HG02943 (cell line): ENCODE measurements at regions not wholly inside any gene's neighbourhood (a gene's known extent, or its start where the extent isn't known, plus 50 kb on each side); places are given as distances from the start of the nearest gene placed in this dataset.
"Not testable (repeated sequence)": the region's sequence is repeated elsewhere in the genome, so short reads cannot be mapped to it uniquely, and the experiment has no call there.

ENCODE experiments used
- ATAC-seq: cut with Tn5 transposase; IDR thresholded peaks from one replicate; pipeline ENCODE4 v1.9.1; 2021; ENCODE audit warnings: mild to moderate bottlenecking, low read depth, moderate library complexity; ENCODE audit not compliant: unreplicated experiment

DNA sequence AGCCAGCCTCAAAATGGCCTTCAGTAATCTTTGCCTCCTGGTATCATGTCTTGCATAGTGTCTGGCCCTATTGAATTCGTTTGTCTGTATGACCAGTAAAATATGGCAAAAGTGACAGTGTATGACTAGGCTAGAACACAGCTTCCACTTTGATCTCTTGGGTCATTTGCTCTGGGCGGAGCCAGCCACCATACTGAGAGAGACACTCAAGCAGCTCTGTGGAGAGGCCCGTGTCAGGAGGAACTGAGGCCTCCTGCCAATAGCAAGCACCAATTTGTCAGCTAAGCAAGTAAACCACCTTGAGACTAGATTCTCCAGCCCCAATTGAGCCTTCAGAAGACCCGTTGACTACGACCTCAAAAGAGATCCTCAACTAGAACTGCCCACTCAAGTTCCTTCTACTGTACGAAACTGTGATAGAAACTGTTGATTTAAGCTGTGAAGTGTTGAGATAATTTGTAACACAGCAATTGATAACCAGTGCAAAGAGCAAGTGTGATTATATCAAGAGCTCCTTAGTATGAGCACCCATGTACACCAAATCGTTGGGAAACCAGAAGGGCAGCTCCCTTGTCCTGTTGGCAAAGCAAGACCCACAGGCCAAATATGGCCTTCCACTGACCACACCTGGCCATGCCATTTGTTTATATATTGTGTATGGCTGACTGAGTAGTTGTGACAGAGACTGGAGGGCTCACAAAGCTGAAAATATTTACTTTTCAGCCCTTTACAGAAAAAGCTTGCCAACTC lies 52.7 kb upstream of the SERBP1 start:
- ATAC-seq: no peak

DNA sequence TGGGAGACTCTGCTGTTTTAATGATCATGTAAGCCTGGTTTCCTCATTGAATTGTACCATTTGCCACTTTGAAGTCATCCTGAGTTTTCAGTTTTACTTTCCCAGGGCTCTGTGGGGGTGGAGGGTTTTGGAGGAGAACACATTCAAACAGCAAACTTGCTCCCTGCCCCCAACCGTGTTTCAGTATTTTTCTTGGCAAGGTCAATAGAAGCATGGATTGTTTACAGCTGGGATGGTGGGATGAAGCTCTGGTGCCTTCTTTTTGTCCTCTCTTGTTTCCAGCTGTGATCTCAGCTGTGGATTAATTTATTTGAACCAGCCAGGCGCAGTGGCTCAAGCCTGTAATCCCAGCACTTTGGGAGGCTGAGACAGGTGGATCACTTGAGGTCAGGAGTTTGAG lies 54.3 kb upstream of the SERBP1 start:
- no peak for ATAC-seq

DNA sequence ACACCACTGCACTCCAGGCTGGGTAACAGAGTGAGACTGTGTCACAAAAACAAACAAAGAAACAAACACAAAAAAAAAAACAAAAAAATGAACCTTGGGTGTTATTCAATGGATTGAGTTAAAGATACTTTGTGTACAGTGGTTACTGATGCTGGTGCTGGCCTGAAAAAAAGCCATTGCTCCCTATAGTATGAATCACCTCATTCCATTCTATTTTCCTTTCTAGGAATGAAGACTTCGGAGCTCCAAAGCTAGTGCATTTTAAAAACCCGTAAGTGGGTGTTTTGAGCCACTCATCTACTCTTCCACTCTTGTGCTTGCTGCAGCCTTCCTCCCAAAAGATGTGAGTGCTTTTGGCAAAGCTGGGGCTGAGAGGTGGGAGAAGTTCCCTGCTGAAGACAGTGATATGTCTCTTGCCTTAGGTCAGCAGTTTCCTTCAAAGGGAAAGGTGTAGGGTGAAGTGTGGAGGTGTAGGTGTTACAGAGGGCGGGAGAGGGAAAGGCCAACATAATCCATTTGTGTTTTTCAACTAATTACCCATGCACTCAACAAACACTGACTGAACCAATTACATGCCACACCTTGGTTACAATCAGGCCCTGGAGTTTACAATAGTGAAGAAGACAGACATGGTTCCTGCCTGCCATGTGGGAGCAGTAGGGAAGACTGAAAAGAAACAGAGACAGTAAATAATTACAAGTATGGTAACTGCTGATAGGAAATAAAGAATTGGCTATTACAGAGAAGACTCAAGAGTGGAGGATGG lies 55.0 kb upstream of the SERBP1 start:
- no peak for ATAC-seq

DNA sequence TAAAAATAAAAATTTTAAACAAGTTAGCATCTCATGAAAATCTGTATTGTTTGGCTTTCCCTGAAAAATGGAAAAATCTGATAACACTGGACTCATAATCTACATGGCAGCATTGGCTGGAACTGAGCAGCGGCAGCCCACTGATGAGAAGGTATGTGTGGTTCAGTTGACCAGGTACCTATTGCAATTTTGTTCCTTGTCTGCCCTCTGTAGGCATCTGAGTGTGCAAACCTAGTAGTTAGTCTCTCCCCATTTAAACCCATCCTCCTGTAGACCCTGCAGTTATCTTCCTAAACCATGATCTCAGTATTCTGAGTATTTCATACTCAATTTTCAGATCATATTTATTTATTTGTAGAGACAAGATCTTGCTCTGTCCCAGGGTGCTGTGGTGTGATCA lies 59.4 kb upstream of the SERBP1 start:
- no peak for ATAC-seq

DNA sequence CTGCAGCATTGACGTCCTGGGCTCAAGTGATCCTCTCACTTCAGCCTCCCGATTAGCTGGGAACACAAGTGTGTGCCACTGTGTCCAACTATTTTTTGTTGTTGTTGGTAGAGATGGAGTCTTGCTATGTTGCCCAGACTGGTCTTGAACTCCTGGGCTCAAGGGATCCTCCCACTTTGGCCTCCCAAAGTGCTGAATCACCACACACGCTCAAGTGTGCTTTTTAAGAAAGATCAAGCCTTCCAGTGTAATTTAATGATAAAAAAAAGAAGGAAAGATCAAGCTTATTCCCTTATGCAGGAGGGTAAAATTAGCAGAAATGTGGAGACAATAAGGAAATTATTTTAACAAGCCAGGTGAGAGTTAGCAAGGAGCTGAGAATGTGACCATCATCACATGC lies 61.1 kb upstream of the SERBP1 start:
- ATAC-seq: no peak

DNA sequence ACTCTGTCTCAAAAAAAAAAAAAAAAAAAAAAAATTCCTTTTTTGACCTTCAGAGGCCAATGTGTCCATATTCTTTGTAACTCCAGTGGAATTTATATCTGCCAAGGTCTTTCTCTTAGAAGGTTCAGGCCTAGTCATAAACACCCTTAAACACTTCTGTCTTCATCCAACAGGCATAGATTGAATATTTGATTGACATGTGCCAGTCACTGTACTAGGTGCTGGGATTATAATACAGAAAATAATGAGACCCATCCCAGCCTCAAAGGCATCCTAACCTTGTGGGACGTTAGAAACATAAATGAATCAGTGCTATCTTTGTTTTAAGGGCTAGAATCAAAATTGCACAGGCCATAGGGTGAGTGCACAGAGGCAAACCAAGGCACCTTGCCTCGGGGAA lies 62.9 kb upstream of the SERBP1 start:
- ATAC-seq: no peak

DNA sequence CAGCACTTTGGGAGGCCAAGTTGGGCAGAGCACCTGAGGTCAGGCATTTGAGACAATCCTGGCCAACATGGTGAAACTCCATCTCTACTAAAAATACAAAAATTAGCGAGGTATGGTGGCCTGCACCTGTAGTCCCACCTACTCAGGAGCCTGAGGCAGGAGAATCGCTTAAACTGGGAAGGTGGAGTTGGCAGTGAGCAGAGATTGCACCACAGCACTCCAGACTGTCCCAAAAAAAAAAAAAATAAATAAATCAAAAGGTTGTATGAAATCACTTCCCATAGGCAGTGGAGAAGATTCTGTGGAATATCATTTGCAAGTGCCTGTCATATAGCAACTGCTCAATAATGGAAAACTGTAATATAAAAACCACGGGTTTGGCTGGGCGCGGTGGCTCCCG lies 65.1 kb upstream of the SERBP1 start:
- no peak for ATAC-seq

DNA sequence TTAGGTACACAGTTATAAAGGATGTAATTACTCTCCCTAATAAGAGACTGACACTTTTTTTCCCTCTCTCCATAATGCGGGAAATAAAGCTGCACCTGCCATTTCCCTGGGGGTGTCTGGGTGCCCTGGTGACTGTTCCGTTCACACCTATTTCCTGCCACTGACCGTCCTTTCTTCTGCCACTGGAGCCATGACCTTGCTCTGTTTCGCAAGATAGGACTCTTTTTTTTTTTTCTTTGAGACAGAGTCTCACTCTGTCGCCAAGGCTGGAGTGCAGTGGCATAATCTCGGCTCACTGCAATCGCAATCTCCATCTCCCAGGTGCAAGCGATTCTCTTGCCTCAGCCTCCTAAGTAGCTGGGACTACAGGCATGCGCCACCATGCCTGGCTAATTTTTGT lies 66.1 kb upstream of the SERBP1 start:
- ATAC-seq: no peak

DNA sequence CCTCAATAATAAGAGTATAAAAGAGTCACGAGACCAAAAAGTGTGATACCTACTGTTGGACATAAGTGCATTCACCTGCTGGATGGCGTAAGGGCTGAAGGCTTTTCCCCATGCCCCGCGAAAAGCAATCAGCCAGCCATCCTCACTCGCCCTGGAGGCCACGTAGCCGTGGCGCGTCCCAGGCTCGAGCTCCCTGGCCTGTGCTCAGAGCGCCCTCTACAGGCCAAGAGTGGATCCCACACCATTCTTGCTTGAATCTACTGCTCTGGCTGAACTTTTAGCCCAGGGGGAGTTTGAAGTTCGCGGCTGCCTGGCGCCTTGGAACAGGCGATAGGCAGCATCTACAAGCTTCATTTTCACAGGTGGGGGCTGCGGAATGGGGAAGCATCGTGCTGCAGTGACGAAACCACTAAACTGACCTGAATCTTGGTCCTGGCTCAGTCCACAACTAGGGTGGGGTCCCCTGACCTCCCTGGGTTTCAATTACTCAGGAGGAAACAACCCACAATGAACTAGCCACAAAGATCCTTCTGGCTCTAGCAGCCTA lies 70.3 kb upstream of the SERBP1 start:
- peak; percentile 95 for ATAC-seq

DNA sequence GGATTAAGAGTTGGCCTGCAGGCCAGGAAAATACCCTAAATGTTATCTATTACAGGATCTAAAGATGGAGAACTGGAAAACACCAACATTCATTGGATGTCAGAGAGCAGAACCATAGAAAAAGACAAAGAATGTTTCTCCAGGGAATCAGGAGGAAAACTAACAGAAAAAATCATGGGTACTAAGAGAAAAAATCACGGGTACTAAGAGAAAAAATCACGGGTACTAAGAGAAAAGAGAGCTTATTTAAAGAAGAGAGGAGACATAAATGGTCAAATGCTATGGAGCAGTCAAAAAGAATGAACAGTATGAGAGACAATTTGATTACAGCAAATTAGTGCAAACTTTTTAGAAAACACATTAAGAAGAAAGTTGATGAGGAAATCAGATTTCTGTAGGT lies 73.8 kb upstream of the SERBP1 start:
- ATAC-seq: no peak

DNA sequence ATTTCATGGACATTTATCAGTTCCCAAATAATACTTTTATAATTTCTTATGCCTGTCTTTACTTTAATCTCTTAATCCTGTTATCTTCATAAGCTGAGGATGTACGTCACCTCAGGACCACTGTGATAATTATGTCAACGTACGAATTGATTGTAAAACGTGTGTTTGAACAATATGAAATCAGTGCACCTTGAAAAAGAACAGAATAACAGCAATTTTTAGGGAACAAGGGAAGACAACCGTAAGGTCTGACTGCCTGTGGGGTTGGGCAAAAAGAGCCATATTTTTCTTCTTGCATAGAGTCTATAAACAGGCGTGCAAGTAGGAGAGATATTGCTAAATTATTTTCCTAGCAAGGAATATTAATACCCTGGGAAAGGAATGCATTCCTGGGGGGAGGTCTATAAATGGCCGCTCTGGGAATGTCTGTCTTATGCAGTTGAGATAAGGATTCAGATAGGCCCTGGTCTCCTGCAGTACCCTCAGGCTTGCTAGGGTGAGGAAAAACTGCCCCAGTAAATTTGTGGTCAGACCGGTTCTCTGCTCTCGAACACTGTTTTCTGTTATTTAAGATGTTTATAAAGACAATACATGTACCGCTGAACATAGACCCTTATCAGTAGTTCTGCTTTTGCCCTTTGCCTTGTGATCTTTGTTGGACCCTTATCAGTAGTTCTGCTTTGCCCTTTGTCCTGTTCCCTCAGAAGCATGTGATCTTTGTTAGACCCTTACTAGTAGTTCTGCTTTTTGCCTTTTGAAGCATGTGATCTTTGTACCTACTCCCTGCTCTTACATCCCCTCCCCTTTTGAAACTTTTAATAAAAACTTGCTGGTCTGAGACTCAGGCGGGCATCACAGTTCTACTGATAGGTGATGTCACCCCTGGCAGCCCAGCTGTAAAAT lies 83.4 kb upstream of the SERBP1 start:
- ATAC-seq: not testable (repeated sequence)

DNA sequence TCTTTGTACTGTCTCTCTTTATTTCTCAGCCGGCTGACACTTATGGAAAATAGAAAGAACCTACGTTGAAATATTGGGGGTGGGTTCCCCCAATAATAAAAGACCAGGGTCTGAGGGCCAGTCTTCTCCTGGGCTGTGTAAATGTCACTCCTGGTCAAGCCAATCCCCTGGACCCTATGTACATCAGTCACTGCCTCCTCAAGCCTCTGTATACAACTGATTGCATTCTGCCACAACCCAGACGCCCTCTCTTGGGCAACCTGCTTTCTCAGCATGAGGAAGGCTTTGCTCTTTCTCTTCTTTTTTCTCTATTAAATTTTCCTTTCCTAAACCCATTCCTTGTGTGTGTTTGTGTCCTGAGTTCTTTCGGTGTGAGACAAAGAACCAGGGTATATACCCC lies 84.1 kb upstream of the SERBP1 start:
- no peak for ATAC-seq

DNA sequence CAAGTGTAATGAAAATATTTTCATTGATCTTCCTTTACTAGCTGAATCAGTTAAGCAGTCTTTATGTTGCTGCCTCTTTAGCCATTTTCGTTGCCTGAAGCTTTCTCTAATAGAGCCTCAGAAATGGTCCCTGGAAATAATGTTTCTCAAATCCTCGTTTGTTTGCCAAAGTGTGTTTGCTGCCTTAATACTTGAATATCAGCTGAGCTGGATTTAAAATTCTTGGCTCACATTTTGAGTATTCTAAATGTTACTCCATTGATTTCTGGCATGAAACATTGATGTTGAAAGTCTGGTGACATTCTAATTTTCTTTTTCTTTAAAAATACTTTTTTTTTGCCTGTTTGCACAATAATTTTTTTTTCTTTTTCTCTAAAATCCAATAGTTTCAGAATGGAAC lies 84.6 kb upstream of the SERBP1 start:
- no peak for ATAC-seq

DNA sequence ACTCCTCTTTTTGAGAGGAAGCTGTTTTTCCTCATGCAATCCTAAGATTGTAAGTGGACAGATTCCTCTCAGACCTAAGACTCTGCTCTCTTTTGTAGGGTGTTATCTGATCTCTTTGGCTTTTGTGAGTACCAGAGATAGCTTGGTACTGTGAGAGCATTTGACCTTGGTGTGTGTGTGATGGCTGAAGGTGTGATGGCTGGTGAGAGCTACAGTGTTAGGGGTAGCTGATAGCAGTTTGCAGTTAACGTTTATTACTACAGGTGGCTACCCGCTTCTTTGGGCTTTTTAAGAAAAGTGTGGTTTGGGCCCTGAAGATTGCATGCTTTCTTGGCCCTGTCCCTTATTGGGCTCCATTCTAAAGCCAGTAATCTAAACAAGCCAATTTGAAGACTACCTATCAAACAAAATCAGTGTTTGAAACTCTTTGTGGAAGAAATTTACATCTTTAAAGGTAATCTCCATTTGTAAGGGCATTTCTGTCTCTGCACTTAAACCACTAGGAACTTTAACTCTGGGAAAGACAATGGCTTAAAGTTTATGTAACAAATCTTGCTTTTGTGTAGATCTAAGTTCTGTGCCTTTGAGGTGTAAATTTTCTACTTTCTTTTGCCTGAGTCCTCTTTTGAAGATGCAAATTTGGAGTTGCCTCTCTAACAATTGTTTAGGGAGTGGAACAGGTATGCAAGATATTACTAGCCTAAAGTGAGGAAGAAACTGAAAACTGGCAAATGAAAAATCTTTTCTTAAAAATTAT lies 85.3 kb upstream of the SERBP1 start:
- no peak for ATAC-seq

DNA sequence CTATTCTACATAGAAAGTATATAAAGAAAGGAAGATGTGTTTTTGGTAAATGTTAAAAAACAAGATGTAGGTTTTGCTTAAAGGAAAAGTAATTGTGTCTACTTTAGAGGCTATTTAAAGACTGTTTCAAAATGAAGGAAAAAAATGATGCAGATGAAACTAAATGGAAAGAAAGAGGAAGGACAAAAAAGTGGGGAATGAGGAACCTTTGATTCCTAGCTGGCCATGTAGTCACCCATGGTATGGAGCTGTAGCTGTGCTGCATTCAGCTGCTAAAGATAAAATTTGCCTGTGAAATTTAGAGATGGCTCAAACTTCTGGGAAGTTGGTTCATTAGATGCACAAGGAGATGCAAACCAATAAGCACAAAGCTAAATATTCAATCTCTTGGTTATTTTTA lies 86.8 kb upstream of the SERBP1 start:
- ATAC-seq: no peak

DNA sequence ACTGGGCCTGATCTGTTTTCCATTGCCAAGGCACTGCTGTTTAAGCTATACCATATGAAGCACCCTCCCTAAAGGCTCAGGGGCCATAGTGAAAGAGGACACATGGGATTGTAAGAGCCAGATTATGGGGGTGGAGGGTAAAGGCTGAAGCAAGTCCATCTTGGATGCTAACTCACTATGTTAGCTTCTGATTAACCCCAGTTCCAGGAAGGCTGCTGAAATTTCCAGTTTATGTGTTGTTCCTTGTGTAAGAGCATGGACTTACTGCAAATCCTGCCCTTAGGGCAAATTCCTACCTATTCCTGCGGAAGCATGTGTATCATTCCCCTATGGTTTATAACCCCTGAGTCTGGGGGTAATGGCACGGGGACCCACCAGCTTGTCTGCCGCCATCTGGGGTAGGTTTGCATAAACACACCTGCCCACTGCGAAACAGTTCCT lies 91.8 kb upstream of the SERBP1 start:
- ATAC-seq: no peak

DNA sequence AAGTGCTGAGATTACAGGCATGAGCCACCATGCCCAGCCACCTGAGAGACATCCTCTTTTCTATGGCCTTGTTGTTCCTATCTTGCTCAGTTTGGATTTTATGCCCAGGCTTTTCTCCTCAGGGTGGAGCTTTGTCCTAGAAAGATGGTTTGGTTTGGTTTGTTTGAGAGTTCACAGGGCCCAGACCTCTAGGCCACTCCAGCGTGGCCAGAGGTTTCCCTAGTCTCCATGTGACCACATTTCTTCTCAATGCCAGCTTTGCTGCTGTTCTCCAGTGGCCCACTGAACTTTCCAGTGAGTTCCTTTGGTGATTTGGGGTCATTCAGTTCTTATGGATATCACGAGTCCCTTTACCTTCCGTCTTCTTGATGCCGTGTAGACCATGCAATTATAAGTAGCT lies 92.6 kb upstream of the SERBP1 start:
- no peak for ATAC-seq

DNA sequence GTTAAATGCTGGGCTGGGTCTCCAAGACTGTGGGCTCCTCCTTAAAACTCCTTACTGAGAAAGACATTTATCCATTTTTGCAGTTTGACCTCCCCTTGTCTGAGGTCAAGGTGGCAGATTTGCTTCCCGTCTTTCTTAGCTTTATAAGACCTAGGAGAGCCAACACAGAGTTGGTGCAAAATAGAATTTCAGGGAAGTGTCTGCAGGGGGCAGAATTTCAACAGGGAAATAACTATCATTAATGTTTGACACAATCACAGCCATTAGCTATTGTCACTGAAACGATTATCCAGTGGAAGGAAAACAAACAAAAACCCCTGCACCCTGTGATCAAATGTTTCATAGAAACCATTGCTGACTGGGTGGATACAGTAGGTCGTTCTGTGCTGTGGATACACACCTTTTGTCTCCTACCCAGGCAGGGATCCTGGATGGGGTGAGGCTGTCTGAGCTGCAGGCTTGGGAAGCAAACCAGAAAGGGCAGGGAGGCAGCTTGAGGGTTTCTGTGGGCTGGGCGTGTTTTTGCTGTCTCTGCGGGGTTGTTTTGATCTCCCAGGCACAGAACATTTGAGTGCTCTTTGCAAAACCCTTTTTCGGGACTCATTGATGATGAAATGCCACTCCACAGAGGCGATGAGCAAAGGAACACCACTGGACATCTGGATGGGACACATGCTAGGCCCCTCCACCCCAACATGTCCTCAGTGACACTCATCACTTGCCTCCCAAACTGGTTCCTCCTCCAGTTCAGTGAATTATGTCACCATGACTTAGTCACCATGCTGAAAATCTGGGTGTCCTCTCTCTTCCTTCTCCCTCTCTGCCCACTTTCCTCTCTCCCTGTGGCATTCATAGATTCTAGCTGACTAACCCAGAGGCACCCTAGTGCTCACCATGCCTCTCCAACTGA lies 94.2 kb upstream of the SERBP1 start:
- ATAC-seq: no peak
